ENCODE measurements at regions not wholly inside any gene's neighbourhood (a gene's known extent, or its start where the extent isn't known, plus 50 kb on each side); places are given as distances from the start of the nearest gene placed in this dataset.

DNA sequence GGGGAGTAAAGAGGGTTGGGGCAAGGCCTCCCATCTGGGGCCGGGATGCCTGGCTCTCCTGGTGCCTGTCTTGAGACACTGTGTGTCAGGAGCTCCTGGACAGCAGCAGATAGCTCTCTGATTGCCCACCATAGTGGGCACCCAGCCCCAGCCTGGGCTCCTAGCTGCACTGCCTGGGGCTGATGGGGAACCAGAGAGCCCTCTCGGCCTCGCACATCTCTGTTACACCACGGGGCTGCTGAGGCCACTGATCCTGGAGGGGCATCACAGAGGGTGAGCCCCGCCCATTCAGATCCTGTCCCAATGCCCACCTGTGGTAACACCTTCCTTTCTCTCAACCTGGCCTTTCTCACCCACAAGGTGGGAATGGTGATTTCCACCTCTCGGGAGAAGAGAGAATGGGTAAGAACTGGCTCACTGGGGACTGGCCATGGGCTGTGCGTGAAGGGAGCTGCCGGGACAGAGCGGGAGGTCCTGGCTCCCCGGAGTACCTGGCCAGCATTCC, 135.9 kb downstream of the URI1 start:
- Mint-ChIP-seq H3K27ac (ENCODE audit: unreplicated experiment) (no peak overlapping the region), H3K9me3 (ENCODE audit: low read depth, unreplicated experiment) (no peaks in the 10 kb centered on the region), H3K4me1 (ENCODE audit: low read depth, unreplicated experiment) (no peaks in the 10 kb centered on the region), H3K4me3 (ENCODE audit: low read depth, unreplicated experiment) (no peak overlapping the region), H3K27me3 (ENCODE audit: unreplicated experiment) (peaks cover 100% of the 10 kb centered on the region), H3K36me3 (ENCODE audit: insufficient read depth, unreplicated experiment) (peaks cover 5% of the 10 kb centered on the region)
- intact Hi-C loops (cut with micrococcal nuclease; ENCODE audit: unreplicated experiment) = no loop called here
- DNase-seq = no peak
- TF ChIP-seq, protein P1, sequence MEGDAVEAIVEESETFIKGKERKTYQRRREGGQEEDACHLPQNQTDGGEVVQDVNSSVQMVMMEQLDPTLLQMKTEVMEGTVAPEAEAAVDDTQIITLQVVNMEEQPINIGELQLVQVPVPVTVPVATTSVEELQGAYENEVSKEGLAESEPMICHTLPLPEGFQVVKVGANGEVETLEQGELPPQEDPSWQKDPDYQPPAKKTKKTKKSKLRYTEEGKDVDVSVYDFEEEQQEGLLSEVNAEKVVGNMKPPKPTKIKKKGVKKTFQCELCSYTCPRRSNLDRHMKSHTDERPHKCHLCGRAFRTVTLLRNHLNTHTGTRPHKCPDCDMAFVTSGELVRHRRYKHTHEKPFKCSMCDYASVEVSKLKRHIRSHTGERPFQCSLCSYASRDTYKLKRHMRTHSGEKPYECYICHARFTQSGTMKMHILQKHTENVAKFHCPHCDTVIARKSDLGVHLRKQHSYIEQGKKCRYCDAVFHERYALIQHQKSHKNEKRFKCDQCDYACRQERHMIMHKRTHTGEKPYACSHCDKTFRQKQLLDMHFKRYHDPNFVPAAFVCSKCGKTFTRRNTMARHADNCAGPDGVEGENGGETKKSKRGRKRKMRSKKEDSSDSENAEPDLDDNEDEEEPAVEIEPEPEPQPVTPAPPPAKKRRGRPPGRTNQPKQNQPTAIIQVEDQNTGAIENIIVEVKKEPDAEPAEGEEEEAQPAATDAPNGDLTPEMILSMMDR (IDR thresholded peaks at IDR 0.05; ENCODE audit: unreplicated experiment) = no peak
- BruUV-seq (replicated peaks) = no TSS peak
- CTCF ChIA-PET = interaction anchor here (0.5 kb wide), 1 partner anchor 148 kb away, joined by 5 read pairs; no protein-coding TSS in a partner anchor

DNA sequence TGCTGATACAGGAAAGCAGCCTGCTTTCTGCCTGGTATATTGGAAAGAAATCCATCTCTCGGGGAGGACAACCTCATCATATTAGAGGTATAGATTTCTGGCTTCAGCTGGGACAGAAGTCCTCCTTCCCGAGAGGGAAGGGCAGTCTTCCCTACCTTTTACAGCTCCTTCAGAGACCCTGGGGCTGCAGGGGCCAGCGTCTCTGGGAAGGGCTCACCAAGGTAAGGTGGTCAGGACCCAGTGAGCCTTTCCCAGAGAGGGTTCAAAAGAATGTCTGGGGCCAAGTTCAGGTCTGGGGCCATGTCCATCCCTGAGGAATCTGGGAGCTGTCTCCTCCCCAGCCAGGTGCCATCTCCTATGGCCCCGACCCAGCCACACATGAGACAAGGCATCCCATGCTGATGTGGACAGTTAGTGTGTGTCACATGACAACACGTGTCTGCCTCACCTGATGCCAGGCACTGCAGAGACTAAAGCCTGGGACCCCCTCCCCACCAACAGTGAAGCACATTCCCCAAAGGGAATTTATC, 136.4 kb downstream of the URI1 start:
- TF ChIP-seq, protein P1 (IDR thresholded peaks at IDR 0.05; ENCODE audit: unreplicated experiment) = no peak
- no peak overlapping the region for H3K4me3 Mint-ChIP-seq (ENCODE audit: low read depth, unreplicated experiment)
- no peak overlapping the region for H3K27ac Mint-ChIP-seq (ENCODE audit: unreplicated experiment)
- peaks cover 100% of the 10 kb centered on the region for H3K27me3 Mint-ChIP-seq (ENCODE audit: unreplicated experiment)
- peaks cover 5% of the 10 kb centered on the region for H3K36me3 Mint-ChIP-seq (ENCODE audit: insufficient read depth, unreplicated experiment)
- CTCF ChIA-PET = interaction anchor here (0.5 to 0.6 kb wide), 2 partner anchors 74 to 148 kb away, joined by 4 to 5 read pairs; no protein-coding TSS in a partner anchor
- H3K9me3 Mint-ChIP-seq (ENCODE audit: low read depth, unreplicated experiment) = no peaks in the 10 kb centered on the region
- H3K4me1 Mint-ChIP-seq (ENCODE audit: low read depth, unreplicated experiment) = no peaks in the 10 kb centered on the region
- no peak for DNase-seq
- intact Hi-C loops (cut with micrococcal nuclease; ENCODE audit: unreplicated experiment) = no loop called here
- BruUV-seq (replicated peaks) = no TSS peak

DNA sequence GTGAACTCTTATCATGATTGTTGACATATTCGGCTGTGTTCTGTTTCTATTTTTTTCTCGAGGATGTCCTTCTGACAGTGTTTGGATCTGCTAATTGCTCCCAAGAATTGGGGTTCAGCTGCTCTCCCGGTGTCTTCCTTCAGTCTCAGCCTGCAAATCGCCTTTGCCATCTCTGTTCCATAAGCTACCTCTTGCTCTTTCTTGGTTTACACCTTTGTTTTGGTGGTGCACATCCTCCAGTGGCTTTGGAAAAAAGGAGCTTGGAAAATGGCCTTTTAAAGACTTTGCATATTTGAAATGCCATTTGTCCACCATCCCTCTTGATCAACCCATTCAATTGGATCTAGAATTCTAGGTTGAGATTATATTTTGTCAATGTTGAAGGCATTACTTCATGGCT, 137.2 kb downstream of the URI1 start:
- TF ChIP-seq, protein P1 (IDR thresholded peaks at IDR 0.05; ENCODE audit: unreplicated experiment) = no peak
- no peaks in the 10 kb centered on the region for H3K4me1 Mint-ChIP-seq (ENCODE audit: low read depth, unreplicated experiment)
- intact Hi-C loops (cut with micrococcal nuclease; ENCODE audit: unreplicated experiment) = no loop called here
- DNase-seq = no peak
- CTCF ChIA-PET = interaction anchor here (0.6 kb wide), 1 partner anchor 73 kb away, joined by 4 read pairs; no protein-coding TSS in a partner anchor
- peaks cover 97% of the 10 kb centered on the region for H3K27me3 Mint-ChIP-seq (ENCODE audit: unreplicated experiment)
- H3K9me3 Mint-ChIP-seq (ENCODE audit: low read depth, unreplicated experiment) = no peaks in the 10 kb centered on the region
- H3K36me3 Mint-ChIP-seq (ENCODE audit: insufficient read depth, unreplicated experiment) = peaks cover 5% of the 10 kb centered on the region
- H3K27ac Mint-ChIP-seq (ENCODE audit: unreplicated experiment) = no peak overlapping the region
- no peak overlapping the region for H3K4me3 Mint-ChIP-seq (ENCODE audit: low read depth, unreplicated experiment)
- BruUV-seq (replicated peaks) = no TSS peak

DNA sequence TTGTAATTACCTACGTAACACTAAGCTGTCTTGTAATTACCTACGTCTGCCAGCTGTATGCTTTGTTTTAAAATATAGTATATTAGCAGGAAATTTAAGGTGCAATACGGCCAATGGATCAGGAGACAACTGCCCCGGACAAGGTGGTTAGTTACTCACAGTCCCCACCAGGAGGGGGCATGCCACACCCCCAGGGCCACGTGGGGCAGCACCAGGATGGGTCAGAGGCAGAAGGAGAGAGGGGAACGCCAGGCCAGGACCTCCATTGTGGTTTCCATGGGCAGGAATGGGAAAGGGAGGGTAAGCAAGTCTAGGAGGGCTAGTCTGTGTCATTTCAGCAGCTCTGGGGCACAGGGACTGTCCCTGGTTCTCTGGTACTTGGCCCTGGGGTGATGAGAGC, 140.1 kb downstream of the URI1 start:
- TF ChIP-seq, protein P1 (IDR thresholded peaks at IDR 0.05; ENCODE audit: unreplicated experiment) = no peak
- Mint-ChIP-seq H3K9me3 (ENCODE audit: low read depth, unreplicated experiment) (no peaks in the 10 kb centered on the region), H3K27ac (ENCODE audit: unreplicated experiment) (no peak overlapping the region), H3K4me3 (ENCODE audit: low read depth, unreplicated experiment) (no peak overlapping the region), H3K36me3 (ENCODE audit: insufficient read depth, unreplicated experiment) (peaks cover 5% of the 10 kb centered on the region), H3K27me3 (ENCODE audit: unreplicated experiment) (peaks cover 85% of the 10 kb centered on the region), H3K4me1 (ENCODE audit: low read depth, unreplicated experiment) (no peaks in the 10 kb centered on the region)
- no peak for DNase-seq
- BruUV-seq (replicated peaks) = no TSS peak
- intact Hi-C loops (cut with micrococcal nuclease; ENCODE audit: unreplicated experiment) = no loop called here
- CTCF ChIA-PET = no interaction called here

Measured in Calu3 (cell line).